Colonic mucosa (tissue), 4 donors: ENCODE measurements at regions not wholly inside any gene's neighbourhood (a gene's known extent, or its start where the extent isn't known, plus 50 kb on each side); places are given as distances from the start of the nearest gene placed in this dataset.

Experiments
- DNase-seq: peaks from one replicate; pipeline ENCODE4 v3.0.0-alpha.2; 2020
- H3K27ac ChIP-seq: fragments of 200-600 bp; one replicate; pipeline ENCODE4 v1.8.0; 2021
- H3K27me3 ChIP-seq: fragments of 200-600 bp; one replicate; pipeline ENCODE4 v1.8.0; 2021
- H3K36me3 ChIP-seq: fragments of 200-600 bp; one replicate; pipeline ENCODE4 v1.8.0; 2021
- H3K4me1 ChIP-seq: fragments of 200-600 bp; one replicate; pipeline ENCODE4 v1.8.0; 2021; ENCODE audit warnings: mild to moderate bottlenecking
- H3K4me3 ChIP-seq: fragments of 200-600 bp; one replicate; pipeline ENCODE4 v1.8.0; 2021
- H3K9ac ChIP-seq, 2 donors: one replicate each; pipeline ENCODE4 v1.7.0; 2013; ENCODE audit warnings: control low read depth in 2 of 2, low read depth in 2 of 2, low read length in 2 of 2
- H3K9me3 ChIP-seq: fragments of 200-600 bp; one replicate; pipeline ENCODE4 v1.8.0; 2021
- CTCF ChIP-seq: fragments of 200-600 bp; IDR thresholded peaks from one replicate; pipeline ENCODE4 v1.8.0; 2022; ENCODE audit warnings: antibody characterized with exemption, mild to moderate bottlenecking
- intact Hi-C: fragments of 100-400 bp; cut with DNase I; formaldehyde crosslinking; loops from one replicate; pipeline ENCODE4 v1.14.1; 2022
- donor health status: healthy.
- donor health status: DM: no; HTN: no; CAD: no.
- donor health status: DM: no; HTN: no; CAD: no.

GRCh38 chr12:125245581-125246557 is 180.6 kb downstream of the AACS start:
- H3K27me3 ChIP-seq: peaks cover 3% of the 10 kb centered on the region
- H3K9me3 ChIP-seq: no peaks in the 10 kb centered on the region
- TF ChIP-seq CTCF: no peak
- intact Hi-C loops: no loop called here
- H3K4me1 ChIP-seq: no peaks in the 10 kb centered on the region
- no peak for DNase-seq
- no peak overlapping the region for H3K9ac ChIP-seq
- no peaks in the 10 kb centered on the region for H3K36me3 ChIP-seq
- no peak overlapping the region for H3K27ac ChIP-seq
- H3K4me3 ChIP-seq: no peak overlapping the region

GRCh38 chr12:125247477-125247876 is 182.2 kb downstream of the AACS start:
- H3K4me1 ChIP-seq: no peaks in the 10 kb centered on the region
- no peaks in the 10 kb centered on the region for H3K9me3 ChIP-seq
- no peak overlapping the region for H3K9ac ChIP-seq
- H3K4me3 ChIP-seq: no peak overlapping the region
- intact Hi-C loops: no loop called here
- no peak for DNase-seq
- H3K36me3 ChIP-seq: no peaks in the 10 kb centered on the region
- no peak for TF ChIP-seq CTCF
- no peak overlapping the region for H3K27ac ChIP-seq
- peaks cover 3% of the 10 kb centered on the region for H3K27me3 ChIP-seq

GRCh38 chr12:125249066-125249824 is 184.0 kb downstream of the AACS start:
- intact Hi-C loops: no loop called here
- H3K27me3 ChIP-seq: peaks cover 3% of the 10 kb centered on the region
- no peak overlapping the region for H3K9ac ChIP-seq
- H3K4me3 ChIP-seq: no peak overlapping the region
- TF ChIP-seq CTCF: no peak
- no peaks in the 10 kb centered on the region for H3K9me3 ChIP-seq
- no peaks in the 10 kb centered on the region for H3K36me3 ChIP-seq
- H3K27ac ChIP-seq: no peak overlapping the region
- H3K4me1 ChIP-seq: no peaks in the 10 kb centered on the region
- no peak for DNase-seq

GRCh38 chr12:125249932-125250331 is 184.7 kb downstream of the AACS start:
- peaks cover 3% of the 10 kb centered on the region for H3K27me3 ChIP-seq
- no peak for TF ChIP-seq CTCF
- no peaks in the 10 kb centered on the region for H3K36me3 ChIP-seq
- no peaks in the 10 kb centered on the region for H3K9me3 ChIP-seq
- no peak for DNase-seq
- intact Hi-C loops: no loop called here
- H3K27ac ChIP-seq: no peak overlapping the region
- no peak overlapping the region for H3K4me3 ChIP-seq
- H3K9ac ChIP-seq: no peak overlapping the region
- H3K4me1 ChIP-seq: no peaks in the 10 kb centered on the region

- Histone ChIP-seq H3K27me3 (no peaks in the 10 kb centered on the region), H3K36me3 (no peaks in the 10 kb centered on the region), H3K9me3 (no peaks in the 10 kb centered on the region), H3K4me1 (no peaks in the 10 kb centered on the region), H3K27ac (no peak overlapping the region), H3K9ac (no peak overlapping the region), H3K4me3 (no peak overlapping the region)
- TF ChIP-seq CTCF: no peak
- intact Hi-C loops: no loop called here
- no peak for DNase-seq
Measured at GRCh38 chr12:125254236-125254635, 189.0 kb downstream of the AACS start.
